IPS-15b (cell line): ENCODE measurements at regions not wholly inside any gene's neighbourhood (a gene's known extent, or its start where the extent isn't known, plus 50 kb on each side); places are given as distances from the start of the nearest gene placed in this dataset.
"Not testable (repeated sequence)": the region's sequence is repeated elsewhere in the genome, so short reads cannot be mapped to it uniquely, and the experiment has no call there.

Experiments
- H3K27me3 ChIP-seq: one replicate; pipeline ENCODE4 v1.6.1; 2013; ENCODE audit warnings: low read length; ENCODE audit not compliant: control insufficient read depth, insufficient read depth
- H3K36me3 ChIP-seq: one replicate; pipeline ENCODE4 v1.6.1; 2013; ENCODE audit warnings: low read length; ENCODE audit not compliant: control insufficient read depth, insufficient read depth
- H3K4me1 ChIP-seq: one replicate; pipeline ENCODE4 v1.6.1; 2013; ENCODE audit warnings: mild to moderate bottlenecking, low read length; ENCODE audit not compliant: control insufficient read depth, insufficient read depth
- H3K4me3 ChIP-seq: one replicate; pipeline ENCODE4 v1.5.1; 2013; ENCODE audit warnings: low read depth, low read length
- H3K9ac ChIP-seq: one replicate; pipeline ENCODE4 v1.6.1; 2013; ENCODE audit warnings: low read depth, mild to moderate bottlenecking, low read length
- H3K9me3 ChIP-seq: one replicate; pipeline ENCODE4 v1.6.1; 2013; ENCODE audit warnings: mild to moderate bottlenecking, low read length; ENCODE audit not compliant: control insufficient read depth, insufficient read depth

GRCh38 chr11:134941936-134942600, 530.0 kb upstream of the B3GAT1 start:
- not testable (repeated sequence) for H3K4me1 ChIP-seq, H3K9ac ChIP-seq, H3K9me3 ChIP-seq, H3K4me3 ChIP-seq, H3K27me3 ChIP-seq, H3K36me3 ChIP-seq

- H3K4me3 ChIP-seq: no peak overlapping the region
- no peaks in the 10 kb centered on the region for H3K27me3 ChIP-seq
- peaks cover 8% of the 10 kb centered on the region for H3K4me1 ChIP-seq
- no peak overlapping the region for H3K9ac ChIP-seq
- no peaks in the 10 kb centered on the region for H3K9me3 ChIP-seq
- H3K36me3 ChIP-seq: no peaks in the 10 kb centered on the region
These were observed 529.3 kb upstream of the B3GAT1 start for GRCh38 chr11:134941326-134941725.

- no peaks in the 10 kb centered on the region for H3K36me3 ChIP-seq
- no peaks in the 10 kb centered on the region for H3K9me3 ChIP-seq
- peaks cover 8% of the 10 kb centered on the region for H3K4me1 ChIP-seq
- no peaks in the 10 kb centered on the region for H3K27me3 ChIP-seq
- H3K4me3 ChIP-seq: no peak overlapping the region
- H3K9ac ChIP-seq: no peak overlapping the region
These were observed 528.5 kb upstream of the B3GAT1 start for GRCh38 chr11:134940441-134941126.

- Histone ChIP-seq H3K4me3 (no peak overlapping the region), H3K4me1 (peaks cover 8% of the 10 kb centered on the region), H3K36me3 (no peaks in the 10 kb centered on the region), H3K27me3 (no peaks in the 10 kb centered on the region), H3K9ac (no peak overlapping the region), H3K9me3 (no peaks in the 10 kb centered on the region)
These were observed 527.9 kb upstream of the B3GAT1 start for GRCh38 chr11:134939905-134940304.

GRCh38 chr11:134939031-134939430, 527.0 kb upstream of the B3GAT1 start:
- Histone ChIP-seq H3K9me3 (no peaks in the 10 kb centered on the region), H3K4me3 (no peak overlapping the region), H3K27me3 (no peaks in the 10 kb centered on the region), H3K36me3 (no peaks in the 10 kb centered on the region), H3K9ac (no peak overlapping the region), H3K4me1 (peaks cover 8% of the 10 kb centered on the region)

GRCh38 chr11:134938212-134938611, 526.2 kb upstream of the B3GAT1 start:
- no peaks in the 10 kb centered on the region for H3K9me3 ChIP-seq
- no peak overlapping the region for H3K4me3 ChIP-seq
- no peak overlapping the region for H3K9ac ChIP-seq
- peaks cover 8% of the 10 kb centered on the region for H3K4me1 ChIP-seq
- H3K36me3 ChIP-seq: no peaks in the 10 kb centered on the region
- no peaks in the 10 kb centered on the region for H3K27me3 ChIP-seq

GRCh38 chr11:134937193-134937592, 525.2 kb upstream of the B3GAT1 start:
- not testable (repeated sequence) for H3K9me3 ChIP-seq, H3K36me3 ChIP-seq, H3K9ac ChIP-seq, H3K4me1 ChIP-seq, H3K4me3 ChIP-seq, H3K27me3 ChIP-seq

- Histone ChIP-seq H3K4me3 (no peak overlapping the region), H3K4me1 (no peaks in the 10 kb centered on the region), H3K27me3 (no peaks in the 10 kb centered on the region), H3K9me3 (no peaks in the 10 kb centered on the region), H3K36me3 (no peaks in the 10 kb centered on the region), H3K9ac (no peak overlapping the region)
These were observed 520.7 kb upstream of the B3GAT1 start for GRCh38 chr11:134932761-134933160.

- Histone ChIP-seq H3K36me3 (no peaks in the 10 kb centered on the region), H3K9me3 (no peaks in the 10 kb centered on the region), H3K4me3 (no peak overlapping the region), H3K27me3 (no peaks in the 10 kb centered on the region), H3K4me1 (no peaks in the 10 kb centered on the region), H3K9ac (no peak overlapping the region)
These were observed 513.4 kb upstream of the B3GAT1 start for GRCh38 chr11:134925432-134925831.

- no peaks in the 10 kb centered on the region for H3K9me3 ChIP-seq
- H3K4me1 ChIP-seq: no peaks in the 10 kb centered on the region
- no peaks in the 10 kb centered on the region for H3K36me3 ChIP-seq
- H3K9ac ChIP-seq: no peak overlapping the region
- H3K27me3 ChIP-seq: no peaks in the 10 kb centered on the region
- no peak overlapping the region for H3K4me3 ChIP-seq
These were observed 511.4 kb upstream of the B3GAT1 start for GRCh38 chr11:134923441-134923840.

GRCh38 chr11:134921938-134922337, 509.9 kb upstream of the B3GAT1 start:
- Histone ChIP-seq H3K4me3 (no peak overlapping the region), H3K36me3 (no peaks in the 10 kb centered on the region), H3K27me3 (no peaks in the 10 kb centered on the region), H3K9me3 (no peaks in the 10 kb centered on the region), H3K4me1 (no peaks in the 10 kb centered on the region), H3K9ac (no peak overlapping the region)

GRCh38 chr11:134920851-134921608, 509.0 kb upstream of the B3GAT1 start:
- no peaks in the 10 kb centered on the region for H3K4me1 ChIP-seq
- no peaks in the 10 kb centered on the region for H3K36me3 ChIP-seq
- H3K4me3 ChIP-seq: no peak overlapping the region
- H3K27me3 ChIP-seq: no peaks in the 10 kb centered on the region
- H3K9ac ChIP-seq: no peak overlapping the region
- H3K9me3 ChIP-seq: no peaks in the 10 kb centered on the region
